GM23338 (cell line): ENCODE measurements at regions not wholly inside any gene's neighbourhood (a gene's known extent, or its start where the extent isn't known, plus 50 kb on each side); places are given as distances from the start of the nearest gene placed in this dataset.

Experiments used
- ATAC-seq: fragments of 200-7000 bp; cut with Tn5 transposase; 3 replicates; pipeline ENCODE4 v1.9.1; 2020
- DNase-seq: peaks from one replicate; pipeline ENCODE4 v3.0.0-alpha.2; 2015; ENCODE audit warnings: low spot score
- H2AFZ ChIP-seq: fragments of 200-600 bp; sonication (generic); 2 replicates; pipeline ENCODE4 v1.8.0; 2016; ENCODE audit warnings: antibody characterized with exemption, mild to moderate bottlenecking, moderate library complexity
- H3F3A ChIP-seq: fragments of 200-600 bp; sonication (generic); replicated peaks from 2 replicates; pipeline ENCODE4 v1.8.0; 2017; ENCODE audit warnings: antibody characterized with exemption, mixed run types, low read depth
- H3K27ac ChIP-seq: fragments of 200-600 bp; sonication (generic); 2 replicates; pipeline ENCODE4 v1.6.1; 2016; ENCODE audit warnings: low read depth
- H3K27me3 ChIP-seq: fragments of 200-600 bp; sonication (generic); 2 replicates; pipeline ENCODE4 v1.8.0; 2016; ENCODE audit warnings: mild to moderate bottlenecking, mixed run types, moderate library complexity; ENCODE audit not compliant: insufficient read depth
- H3K36me3 ChIP-seq: fragments of 200-600 bp; sonication (generic); 2 replicates; pipeline ENCODE4 v1.8.0; 2016; ENCODE audit warnings: mild to moderate bottlenecking; ENCODE audit not compliant: insufficient read depth
- H3K4me1 ChIP-seq: fragments of 200-600 bp; sonication (generic); 2 replicates; pipeline ENCODE4 v1.8.0; 2016; ENCODE audit warnings: mild to moderate bottlenecking, moderate library complexity; ENCODE audit not compliant: insufficient read depth
- H3K4me2 ChIP-seq: fragments of 200-600 bp; sonication (generic); 2 replicates; pipeline ENCODE4 v1.7.1; 2017; ENCODE audit warnings: mixed run types
- H3K4me3 ChIP-seq: fragments of 200-600 bp; sonication (generic); 2 replicates; pipeline ENCODE4 v1.6.1; 2016; ENCODE audit warnings: mixed run types
- H3K79me2 ChIP-seq: fragments of 200-600 bp; sonication (generic); replicated peaks from 2 replicates; pipeline ENCODE4 v1.8.0; 2017; ENCODE audit warnings: mild to moderate bottlenecking; ENCODE audit not compliant: insufficient read depth
- H3K9me2 ChIP-seq: fragments of 200-600 bp; sonication (generic); 2 replicates; pipeline ENCODE4 v1.8.0; 2017; ENCODE audit not compliant: insufficient read depth
- H4K20me1 ChIP-seq: fragments of 200-600 bp; sonication (generic); replicated peaks from 2 replicates; pipeline ENCODE4 v1.8.0; 2017; ENCODE audit warnings: mild to moderate bottlenecking; ENCODE audit not compliant: insufficient read depth
- H3K27ac Mint-ChIP-seq: 2 replicates; pipeline ENCODE4 v1.8.0; 2020; ENCODE audit warnings: inconsistent platforms, mild to moderate bottlenecking, moderate library complexity, mixed read lengths
- H3K27me3 Mint-ChIP-seq: 3 replicates; pipeline ENCODE4 v1.8.0; 2022; ENCODE audit warnings: low read depth, mild to moderate bottlenecking, moderate library complexity, mixed read lengths, inconsistent platforms; ENCODE audit not compliant: insufficient read depth, poor library complexity
- H3K36me3 Mint-ChIP-seq: 3 replicates; pipeline ENCODE4 v1.8.0; 2021; ENCODE audit warnings: low read depth, mild to moderate bottlenecking, inconsistent platforms, moderate library complexity, mixed read lengths
- H3K4me1 Mint-ChIP-seq: 3 replicates; pipeline ENCODE4 v1.8.0; 2020; ENCODE audit warnings: mild to moderate bottlenecking, inconsistent platforms, mixed read lengths
- H3K4me3 Mint-ChIP-seq: 3 replicates; pipeline ENCODE4 v1.8.0; 2021; ENCODE audit warnings: moderate library complexity, mild to moderate bottlenecking, inconsistent platforms, mixed read lengths
- H3K9me3 Mint-ChIP-seq: 3 replicates; pipeline ENCODE4 v1.8.0; 2020; ENCODE audit warnings: moderate library complexity, mild to moderate bottlenecking, inconsistent platforms, mixed read lengths
- CREB1 ChIP-seq: fragments of 250-450 bp; sonication (Bioruptor Pico); IDR thresholded peaks from 2 replicates; pipeline ENCODE4 v1.5.0; 2020; ENCODE audit warnings: low read depth, mild to moderate bottlenecking, moderate library complexity
- CTCF ChIP-seq, 2 experiments: fragments of 200-600 bp in 1 of 2; sonication (generic) in 1 of 2; conservative IDR thresholded peaks; 2 replicates each; pipeline versions ENCODE4 v1.5.1 to v1.6.1; 2016 to 2017; ENCODE audit warnings: antibody characterized with exemption in 2 of 2, low read depth in 2 of 2, mild to moderate bottlenecking in 2 of 2, moderate library complexity in 1 of 2
- ETS1 ChIP-seq: IDR thresholded peaks from 2 replicates; pipeline ENCODE4 v1.6.1; 2016; ENCODE audit warnings: antibody characterized with exemption
- EZH2 ChIP-seq: fragments of 200-600 bp; sonication (generic); IDR thresholded peaks from one replicate; pipeline ENCODE4 v1.8.0; 2017; ENCODE audit warnings: antibody characterized with exemption, mild to moderate bottlenecking, low read depth; ENCODE audit not compliant: unreplicated experiment
- EZH2phosphoT487 ChIP-seq: fragments of 200-600 bp; sonication (generic); IDR thresholded peaks from one replicate; pipeline ENCODE4 v1.8.1; 2018; ENCODE audit warnings: antibody characterized with exemption; ENCODE audit not compliant: unreplicated experiment
- JUNB ChIP-seq: IDR thresholded peaks from one replicate; pipeline ENCODE4 v1.6.1; 2016; ENCODE audit warnings: antibody characterized with exemption; ENCODE audit not compliant: unreplicated experiment
- NANOG ChIP-seq: IDR thresholded peaks from 2 replicates; pipeline ENCODE4 v1.6.1; 2016; ENCODE audit warnings: antibody characterized with exemption, borderline replicate concordance
- POLR2AphosphoS5 ChIP-seq: IDR thresholded peaks from 2 replicates; pipeline ENCODE4 v1.6.1; 2016; ENCODE audit warnings: antibody characterized with exemption, low read depth
- REST ChIP-seq: IDR thresholded peaks from one replicate; pipeline ENCODE4 v1.6.1; 2018; ENCODE audit warnings: antibody characterized with exemption; ENCODE audit not compliant: unreplicated experiment
- STAT1 ChIP-seq: IDR thresholded peaks from one replicate; pipeline ENCODE4 v1.6.1; 2016; ENCODE audit warnings: antibody characterized with exemption; ENCODE audit not compliant: unreplicated experiment
- ZNF114 ChIP-seq: fragments of 250-450 bp; sonication (Bioruptor Pico); IDR thresholded peaks from 2 replicates; pipeline ENCODE4 v1.5.0; 2020; ENCODE audit warnings: mild to moderate bottlenecking, moderate library complexity
- ZNF331 ChIP-seq: fragments of 250-450 bp; sonication (Bioruptor Pico); IDR thresholded peaks from 2 replicates; pipeline ENCODE4 v1.5.0; 2020; ENCODE audit warnings: low read depth, mild to moderate bottlenecking, moderate library complexity
- ZNF462 ChIP-seq: fragments of 250-450 bp; sonication (Bioruptor Pico); IDR thresholded peaks from 2 replicates; pipeline ENCODE4 v1.5.0; 2020; ENCODE audit warnings: mild to moderate bottlenecking, moderate library complexity

- DNase-seq (no peak), ATAC-seq (no peak)
- no peak overlapping the region for H3K27ac Mint-ChIP-seq
These were observed 317.6 kb downstream of the RPS24 start for GRCh38 chr10:78351283-78351682.

More at GRCh38 chr10:78351283-78351682, 317.6 kb downstream of the RPS24 start:
- H3K4me1 Mint-ChIP-seq: peaks cover 3% of the 10 kb centered on the region; the same call in 1 of the 3 replicates
- no peaks in the 10 kb centered on the region; the same call in 1 of the 2 replicates for H3K9me2 ChIP-seq
- no peaks in the 10 kb centered on the region for H4K20me1 ChIP-seq
- no peak overlapping the region for H2AFZ ChIP-seq
- H3K4me3 ChIP-seq: no peak overlapping the region
- H3K27me3 Mint-ChIP-seq: peaks cover 5% of the 10 kb centered on the region
- no peaks in the 10 kb centered on the region for H3K36me3 ChIP-seq
- no peaks in the 10 kb centered on the region for H3K4me1 ChIP-seq
- H3K4me2 ChIP-seq: no peak overlapping the region
- no peaks in the 10 kb centered on the region for H3K27me3 ChIP-seq
- no peak overlapping the region for H3K27ac ChIP-seq
- TF ChIP-seq REST (no peak), ZNF331 (CRISPR knock-in tag) (no peak), NANOG (no peak), STAT1 (no peak), CREB1 (CRISPR knock-in tag) (no peak), ZNF114 (CRISPR knock-in tag) (no peak), POLR2AphosphoS5 (no peak), ETS1 (no peak), EZH2 (no peak), EZH2phosphoT487 (no peak), ZNF462 (CRISPR knock-in tag) (no peak), CTCF (conservative IDR thresholded peaks at IDR 0.05; ENCODE audit: low read depth in 2 of 2) (no peak), JUNB (no peak)
- no peak overlapping the region for H3K4me3 Mint-ChIP-seq
- H3K79me2 ChIP-seq: no peaks in the 10 kb centered on the region
- 0 out of 3 replicates have a peak, but pooled peaks cover 5% of the 10 kb centered on the region for H3K36me3 Mint-ChIP-seq
- no peaks in the 10 kb centered on the region for H3F3A ChIP-seq
- H3K9me3 Mint-ChIP-seq: peaks cover 8% of the 10 kb centered on the region
